NCI-H2171 (cell line): ENCODE measurements at regions not wholly inside any gene's neighbourhood (a gene's known extent, or its start where the extent isn't known, plus 50 kb on each side); places are given as distances from the start of the nearest gene placed in this dataset.
A peak's percentile ranks its signal among the peaks of the same experiment; 100 is the strongest.

Experiments
- DNase-seq: peaks from one replicate; lab custom pipeline; 2025; lab: John Stamatoyannopoulos, UW

- peak; percentile 74 for DNase-seq
These were observed 49.8 kb upstream of the BAHCC1 start for GRCh38 chr17:81345228-81346089.
